Neural cell (in vitro differentiated cells): ENCODE measurements at regions not wholly inside any gene's neighbourhood (a gene's known extent, or its start where the extent isn't known, plus 50 kb on each side); places are given as distances from the start of the nearest gene placed in this dataset.

Source experiments
- H2AFZ ChIP-seq: fragments of 200-600, 300-800 bp; sonication (generic), shearing (Covaris generic); 2 replicates; pipeline ENCODE4 v1.6.0; 2014; ENCODE audit warnings: low read depth, mild to moderate bottlenecking, antibody characterized with exemption, low read length, moderate library complexity
- H3F3A ChIP-seq: fragments of 200-600 bp; shearing (Covaris generic); 2 replicates; pipeline ENCODE4 v1.6.1; 2016; ENCODE audit warnings: mild to moderate bottlenecking, moderate library complexity, mixed read lengths, antibody characterized with exemption, low read length; ENCODE audit not compliant: insufficient read depth, poor library complexity, severe bottlenecking
- H3K27ac ChIP-seq: fragments of 200-600, 300-800 bp; sonication (generic), shearing (Covaris generic); 2 replicates; pipeline ENCODE4 v1.5.1; 2014; ENCODE audit warnings: mild to moderate bottlenecking, low read length, moderate library complexity
- H3K27me3 ChIP-seq: fragments of 300-800, 200-600 bp; sonication (generic), shearing (Covaris generic); 2 replicates; pipeline ENCODE4 v1.6.0; 2014; ENCODE audit warnings: mild to moderate bottlenecking, low read depth, low read length, moderate library complexity; ENCODE audit not compliant: insufficient read depth
- H3K36me3 ChIP-seq: fragments of 300-800, 200-600 bp; sonication (generic), shearing (Covaris generic); 2 replicates; pipeline ENCODE4 v1.5.1; 2014; ENCODE audit warnings: mild to moderate bottlenecking, antibody characterized with exemption, low read length, moderate library complexity; ENCODE audit not compliant: insufficient read depth
- H3K4me2 ChIP-seq: fragments of 300-800, 200-600 bp; sonication (generic), shearing (Covaris generic); 2 replicates; pipeline ENCODE4 v1.6.0; 2014; ENCODE audit warnings: mild to moderate bottlenecking, low read length
- H3K4me3 ChIP-seq: fragments of 300-800, 200-600 bp; sonication (generic), shearing (Covaris generic); 2 replicates; pipeline ENCODE4 v1.5.1; 2014; ENCODE audit warnings: mild to moderate bottlenecking, low read length, moderate library complexity
- H3K79me2 ChIP-seq: fragments of 200-600 bp; shearing (Covaris generic); replicated peaks from 2 replicates; pipeline ENCODE4 v1.6.0; 2014; ENCODE audit warnings: mild to moderate bottlenecking, low read length, moderate library complexity; ENCODE audit not compliant: insufficient read depth
- H3K9ac ChIP-seq: fragments of 300-800, 200-600 bp; sonication (generic), shearing (Covaris generic); 2 replicates; pipeline ENCODE4 v1.6.1; 2016; ENCODE audit warnings: mild to moderate bottlenecking, low read length, mixed read lengths
- H3K9me2 ChIP-seq: fragments of 200-600 bp; shearing (Covaris generic); 2 replicates; pipeline ENCODE4 v1.6.1; 2016; ENCODE audit warnings: mild to moderate bottlenecking, low read length, mixed read lengths; ENCODE audit not compliant: insufficient read depth
- H3K9me3 ChIP-seq: fragments of 200-600, 300-800 bp; sonication (generic), shearing (Covaris generic); 2 replicates; pipeline ENCODE4 v1.6.1; 2016; ENCODE audit warnings: mild to moderate bottlenecking, mixed run types, low read length, moderate library complexity, mixed read lengths
- H4K20me1 ChIP-seq: fragments of 200-600 bp; shearing (Covaris generic); 2 replicates; pipeline ENCODE4 v1.6.1; 2016; ENCODE audit warnings: mild to moderate bottlenecking, mixed run types; ENCODE audit not compliant: insufficient read depth
- EP300 ChIP-seq: fragments of 450-650 bp; conservative IDR thresholded peaks from 2 replicates; pipeline ENCODE4 v1.6.1; 2014; ENCODE audit warnings: antibody characterized with exemption, mild to moderate bottlenecking, moderate library complexity; ENCODE audit not compliant: poor library complexity, severe bottlenecking
- EZH2 ChIP-seq: fragments of 200-600, 300-800 bp; shearing (Covaris generic), sonication (generic); IDR thresholded peaks from 2 replicates; pipeline ENCODE4 v1.6.1; 2014; ENCODE audit warnings: antibody characterized with exemption, low read length, borderline replicate concordance, mild to moderate bottlenecking; ENCODE audit not compliant: insufficient read depth, poor library complexity, severe bottlenecking
- MXI1 ChIP-seq: fragments of 450-650 bp; conservative IDR thresholded peaks from 2 replicates; pipeline ENCODE4 v1.6.1; 2014; ENCODE audit warnings: antibody characterized with exemption, mild to moderate bottlenecking; ENCODE audit not compliant: poor library complexity, severe bottlenecking
- POLR2AphosphoS5 ChIP-seq: IDR thresholded peaks from 2 replicates; pipeline ENCODE4 v1.6.1; 2012
- RAD21 ChIP-seq: fragments of 450-650 bp; conservative IDR thresholded peaks from 2 replicates; pipeline ENCODE4 v1.6.1; 2014; ENCODE audit warnings: antibody characterized with exemption, mild to moderate bottlenecking, moderate library complexity
- REST ChIP-seq: IDR thresholded peaks from 2 replicates; pipeline ENCODE4 v1.6.1; 2012; ENCODE audit warnings: borderline replicate concordance
- SMC3 ChIP-seq: fragments of 450-650 bp; conservative IDR thresholded peaks from 2 replicates; pipeline ENCODE4 v1.6.1; 2014; ENCODE audit warnings: antibody characterized with exemption, mild to moderate bottlenecking, moderate library complexity; ENCODE audit not compliant: poor library complexity
- TAF1 ChIP-seq: IDR thresholded peaks from 2 replicates; pipeline ENCODE4 v1.6.1; 2012; ENCODE audit warnings: low read depth
- TF ChIP-seq, protein P1 (sequence below): fragments of 450-650 bp; IDR thresholded peaks from 2 replicates; pipeline ENCODE4 v1.5.1; 2014; ENCODE audit warnings: antibody characterized with exemption, mild to moderate bottlenecking, moderate library complexity; ENCODE audit not compliant: poor library complexity, severe bottlenecking

- no peak overlapping the region for H3K9ac ChIP-seq
- no peaks in the 10 kb centered on the region for H3F3A ChIP-seq
- H3K27ac ChIP-seq: no peak overlapping the region
- no peak overlapping the region for H3K4me2 ChIP-seq
- TF ChIP-seq EZH2 (no peak), MXI1 (no peak), POLR2AphosphoS5 (no peak), TAF1 (no peak), EP300 (no peak), RAD21 (no peak), REST (no peak), SMC3 (no peak)
- TF ChIP-seq, protein P1, sequence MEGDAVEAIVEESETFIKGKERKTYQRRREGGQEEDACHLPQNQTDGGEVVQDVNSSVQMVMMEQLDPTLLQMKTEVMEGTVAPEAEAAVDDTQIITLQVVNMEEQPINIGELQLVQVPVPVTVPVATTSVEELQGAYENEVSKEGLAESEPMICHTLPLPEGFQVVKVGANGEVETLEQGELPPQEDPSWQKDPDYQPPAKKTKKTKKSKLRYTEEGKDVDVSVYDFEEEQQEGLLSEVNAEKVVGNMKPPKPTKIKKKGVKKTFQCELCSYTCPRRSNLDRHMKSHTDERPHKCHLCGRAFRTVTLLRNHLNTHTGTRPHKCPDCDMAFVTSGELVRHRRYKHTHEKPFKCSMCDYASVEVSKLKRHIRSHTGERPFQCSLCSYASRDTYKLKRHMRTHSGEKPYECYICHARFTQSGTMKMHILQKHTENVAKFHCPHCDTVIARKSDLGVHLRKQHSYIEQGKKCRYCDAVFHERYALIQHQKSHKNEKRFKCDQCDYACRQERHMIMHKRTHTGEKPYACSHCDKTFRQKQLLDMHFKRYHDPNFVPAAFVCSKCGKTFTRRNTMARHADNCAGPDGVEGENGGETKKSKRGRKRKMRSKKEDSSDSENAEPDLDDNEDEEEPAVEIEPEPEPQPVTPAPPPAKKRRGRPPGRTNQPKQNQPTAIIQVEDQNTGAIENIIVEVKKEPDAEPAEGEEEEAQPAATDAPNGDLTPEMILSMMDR: no peak
- no peaks in the 10 kb centered on the region for H3K9me3 ChIP-seq
- no peaks in the 10 kb centered on the region for H3K36me3 ChIP-seq
- no peaks in the 10 kb centered on the region for H4K20me1 ChIP-seq
- H3K4me3 ChIP-seq: no peak overlapping the region
- H3K9me2 ChIP-seq: no peaks in the 10 kb centered on the region
- no peaks in the 10 kb centered on the region for H3K27me3 ChIP-seq
- H2AFZ ChIP-seq: no peak overlapping the region
- no peaks in the 10 kb centered on the region for H3K79me2 ChIP-seq
Measured at GRCh38 chr5:61596265-61596664, 264.2 kb downstream of the ZSWIM6 start.

DNA sequence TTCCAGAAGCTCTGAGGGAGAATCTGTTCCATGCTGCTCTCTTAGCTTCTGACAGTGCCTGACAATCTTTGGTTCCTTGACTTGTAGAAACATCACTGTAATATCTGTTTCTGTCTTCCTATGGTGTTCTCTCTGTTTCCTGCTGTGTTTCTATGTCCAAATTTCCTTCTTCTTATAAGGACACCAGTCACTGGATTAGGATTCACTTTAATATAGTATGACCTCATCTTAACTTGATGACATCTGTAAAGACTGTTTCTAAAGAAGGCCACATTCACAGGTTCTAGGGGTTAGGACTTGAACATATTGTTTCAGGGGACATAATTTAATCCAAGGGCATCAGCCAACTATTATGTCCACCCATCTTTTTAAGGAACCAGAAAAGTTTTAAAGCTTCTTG is 265.6 kb downstream of the ZSWIM6 start:
- Histone ChIP-seq H3K27me3 (no peaks in the 10 kb centered on the region), H3K9me2 (no peaks in the 10 kb centered on the region), H3K36me3 (no peaks in the 10 kb centered on the region), H2AFZ (no peak overlapping the region), H3K4me2 (no peak overlapping the region), H3K27ac (no peak overlapping the region), H3K9me3 (no peaks in the 10 kb centered on the region), H3K4me3 (no peak overlapping the region), H3F3A (no peaks in the 10 kb centered on the region), H3K79me2 (no peaks in the 10 kb centered on the region), H4K20me1 (no peaks in the 10 kb centered on the region), H3K9ac (no peak overlapping the region)
- no peak for TF ChIP-seq POLR2AphosphoS5
- TF ChIP-seq, protein P1: no peak
- TF ChIP-seq RAD21: no peak
- TF ChIP-seq REST: no peak
- no peak for TF ChIP-seq EZH2
- TF ChIP-seq EP300: no peak
- no peak for TF ChIP-seq TAF1
- no peak for TF ChIP-seq MXI1
- no peak for TF ChIP-seq SMC3
